Stomach smooth muscle (tissue), 2 donors: ENCODE measurements at regions not wholly inside any gene's neighbourhood (a gene's known extent, or its start where the extent isn't known, plus 50 kb on each side); places are given as distances from the start of the nearest gene placed in this dataset.

Experiments
- H3K27ac ChIP-seq: one replicate; pipeline ENCODE4 v1.7.0; 2013; ENCODE audit warnings: mild to moderate bottlenecking, low read length, inconsistent platforms
- H3K27me3 ChIP-seq, 2 donors: one replicate each; pipeline ENCODE4 v1.7.0; 2013; ENCODE audit warnings: low read length in 2 of 2; ENCODE audit not compliant: insufficient read depth in 2 of 2, control insufficient read depth in 1 of 2
- H3K36me3 ChIP-seq, 2 donors: one replicate each; pipeline ENCODE4 v1.7.0; 2013; ENCODE audit warnings: low read length in 2 of 2; ENCODE audit not compliant: control insufficient read depth in 2 of 2, insufficient read depth in 2 of 2
- H3K4me1 ChIP-seq: one replicate; pipeline ENCODE4 v1.7.0; 2013; ENCODE audit warnings: low read length; ENCODE audit not compliant: control insufficient read depth, insufficient read depth
- H3K4me3 ChIP-seq, 2 donors: one replicate each; pipeline ENCODE4 v1.7.0; 2013; ENCODE audit warnings: low read length in 2 of 2
- H3K9ac ChIP-seq, 2 donors: one replicate each; pipeline ENCODE4 v1.7.0; 2013; ENCODE audit warnings: low read length in 2 of 2, mild to moderate bottlenecking in 1 of 2
- H3K9me3 ChIP-seq, 2 donors: one replicate each; pipeline ENCODE4 v1.7.0; 2013; ENCODE audit warnings: low read length in 2 of 2; ENCODE audit not compliant: control insufficient read depth in 2 of 2
- donor health status: healthy.
- donor health status: Pancreatic carcinoma.

- H3K9me3 ChIP-seq, result no peaks in the 10 kb centered on the region
- H3K27me3 ChIP-seq, result peaks cover 0 to 2% of the 10 kb centered on the region in 2 donors
- no peak overlapping the region for H3K4me3 ChIP-seq
- no peaks in the 10 kb centered on the region for H3K4me1 ChIP-seq
- no peaks in the 10 kb centered on the region for H3K36me3 ChIP-seq
- no peak overlapping the region for H3K27ac ChIP-seq
- H3K9ac ChIP-seq, result no peak overlapping the region
Measured at GRCh38 chr7:153258686-153259085, 499.1 kb downstream of the ACTR3B start.

GRCh38 chr7:153276394-153276793 is 516.8 kb downstream of the ACTR3B start:
- H3K36me3 ChIP-seq, result no peaks in the 10 kb centered on the region
- H3K4me3 ChIP-seq, result no peak overlapping the region
- peaks cover 0 to 2% of the 10 kb centered on the region in 2 donors for H3K9me3 ChIP-seq
- H3K9ac ChIP-seq, result no peak overlapping the region
- H3K27me3 ChIP-seq, result no peaks in the 10 kb centered on the region
- H3K27ac ChIP-seq, result no peak overlapping the region
- H3K4me1 ChIP-seq, result no peaks in the 10 kb centered on the region

- Histone ChIP-seq H3K27ac (no peak overlapping the region), H3K4me1 (no peaks in the 10 kb centered on the region), H3K4me3 (no peak overlapping the region), H3K36me3 (no peaks in the 10 kb centered on the region), H3K9ac (no peak overlapping the region), H3K9me3 (no peaks in the 10 kb centered on the region), H3K27me3 (no peaks in the 10 kb centered on the region)
Measured at GRCh38 chr7:153286763-153287162, 527.2 kb downstream of the ACTR3B start.

GRCh38 chr7:153290066-153290465 is 530.5 kb downstream of the ACTR3B start:
- H3K9ac ChIP-seq, result no peak overlapping the region
- H3K4me3 ChIP-seq, result no peak overlapping the region
- H3K27ac ChIP-seq, result no peak overlapping the region
- H3K36me3 ChIP-seq, result no peaks in the 10 kb centered on the region
- H3K9me3 ChIP-seq, result no peaks in the 10 kb centered on the region
- H3K4me1 ChIP-seq, result no peaks in the 10 kb centered on the region
- no peaks in the 10 kb centered on the region for H3K27me3 ChIP-seq

GRCh38 chr7:153297141-153297540 is 537.6 kb downstream of the ACTR3B start:
- no peak overlapping the region for H3K27ac ChIP-seq

GRCh38 chr7:153301936-153302335 is 542.4 kb downstream of the ACTR3B start:
- Histone ChIP-seq H3K27me3 (no peaks in the 10 kb centered on the region), H3K4me1 (no peaks in the 10 kb centered on the region), H3K9me3 (peaks cover 0 to 2% of the 10 kb centered on the region in 2 donors), H3K4me3 (no peak overlapping the region), H3K36me3 (no peaks in the 10 kb centered on the region), H3K9ac (no peak overlapping the region), H3K27ac (no peak overlapping the region)

More at GRCh38 chr7:153297141-153297540, 537.6 kb downstream of the ACTR3B start:
- no peaks in the 10 kb centered on the region for H3K9me3 ChIP-seq
- H3K36me3 ChIP-seq, result no peaks in the 10 kb centered on the region
- H3K4me3 ChIP-seq, result no peak overlapping the region
- H3K9ac ChIP-seq, result no peak overlapping the region
- H3K27me3 ChIP-seq, result no peaks in the 10 kb centered on the region
- H3K4me1 ChIP-seq, result no peaks in the 10 kb centered on the region

- H3K4me1 ChIP-seq, result no peaks in the 10 kb centered on the region
- no peaks in the 10 kb centered on the region for H3K27me3 ChIP-seq
- no peaks in the 10 kb centered on the region for H3K36me3 ChIP-seq
- H3K9me3 ChIP-seq, result no peaks in the 10 kb centered on the region
- H3K4me3 ChIP-seq, result no peak overlapping the region
- H3K27ac ChIP-seq, result no peak overlapping the region
- no peak overlapping the region for H3K9ac ChIP-seq
Measured at GRCh38 chr7:153320005-153320404, 560.5 kb downstream of the ACTR3B start.

- Histone ChIP-seq H3K27me3 (no peaks in the 10 kb centered on the region), H3K4me1 (no peaks in the 10 kb centered on the region), H3K9me3 (no peaks in the 10 kb centered on the region), H3K27ac (no peak overlapping the region), H3K4me3 (no peak overlapping the region), H3K36me3 (no peaks in the 10 kb centered on the region), H3K9ac (no peak overlapping the region)
Measured at GRCh38 chr7:153320681-153321080, 561.1 kb downstream of the ACTR3B start.

- Histone ChIP-seq H3K4me3 (no peak overlapping the region), H3K9ac (no peak overlapping the region), H3K4me1 (no peaks in the 10 kb centered on the region), H3K27me3 (no peaks in the 10 kb centered on the region), H3K9me3 (no peaks in the 10 kb centered on the region), H3K36me3 (no peaks in the 10 kb centered on the region), H3K27ac (no peak overlapping the region)
Measured at GRCh38 chr7:153322991-153323390, 563.4 kb downstream of the ACTR3B start.

- Histone ChIP-seq H3K27me3 (no peaks in the 10 kb centered on the region), H3K9me3 (no peaks in the 10 kb centered on the region), H3K4me3 (no peak overlapping the region), H3K36me3 (no peaks in the 10 kb centered on the region), H3K4me1 (no peaks in the 10 kb centered on the region), H3K9ac (no peak overlapping the region), H3K27ac (no peak overlapping the region)
Measured at GRCh38 chr7:153324094-153324493, 564.5 kb downstream of the ACTR3B start.

- Histone ChIP-seq H3K27me3 (no peaks in the 10 kb centered on the region), H3K4me1 (no peaks in the 10 kb centered on the region), H3K9me3 (peaks cover 0 to 4% of the 10 kb centered on the region in 2 donors), H3K27ac (no peak overlapping the region), H3K9ac (no peak overlapping the region), H3K4me3 (no peak overlapping the region), H3K36me3 (no peaks in the 10 kb centered on the region)
Measured at GRCh38 chr7:153327683-153328082, 568.1 kb downstream of the ACTR3B start.
